ENCODE measurements at regions not wholly inside any gene's neighbourhood (a gene's known extent, or its start where the extent isn't known, plus 50 kb on each side); places are given as distances from the start of the nearest gene placed in this dataset.

- no peak for DNase-seq (ENCODE audit: low spot score)
Observed at GRCh38 chrX:107560980-107561379, 67.3 kb upstream of the PRPS1 start.

GRCh38 chrX:107561468-107562215, 66.7 kb upstream of the PRPS1 start:
- no peak for DNase-seq (ENCODE audit: low spot score)

GRCh38 chrX:107562482-107562881, 65.8 kb upstream of the PRPS1 start:
- DNase-seq (ENCODE audit: low spot score): no peak

GRCh38 chrX:107563824-107564223, 64.5 kb upstream of the PRPS1 start:
- no peak for DNase-seq (ENCODE audit: low spot score)

GRCh38 chrX:107565015-107565414, 63.3 kb upstream of the PRPS1 start:
- DNase-seq (ENCODE audit: low spot score): no peak

- DNase-seq (ENCODE audit: low spot score): no peak
Observed at GRCh38 chrX:107565931-107566603, 62.2 kb upstream of the PRPS1 start.

GRCh38 chrX:107566604-107567262, 61.6 kb upstream of the PRPS1 start:
- no peak for DNase-seq (ENCODE audit: low spot score)

GRCh38 chrX:107567370-107567769, 60.9 kb upstream of the PRPS1 start:
- no peak for DNase-seq (ENCODE audit: low spot score)

GRCh38 chrX:107571296-107571998, 56.9 kb upstream of the PRPS1 start:
- DNase-seq (ENCODE audit: low spot score): no peak

GRCh38 chrX:107573016-107573415, 55.3 kb upstream of the PRPS1 start:
- DNase-seq (ENCODE audit: low spot score): no peak

GRCh38 chrX:107574054-107574683, 54.1 kb upstream of the PRPS1 start:
- DNase-seq (ENCODE audit: low spot score): no peak

- DNase-seq (ENCODE audit: low spot score): no peak
Observed at GRCh38 chrX:107574711-107575110, 53.6 kb upstream of the PRPS1 start.

- no peak for DNase-seq (ENCODE audit: low spot score)
Observed at GRCh38 chrX:107576392-107576791, 51.9 kb upstream of the PRPS1 start.

- DNase-seq (ENCODE audit: low spot score): no peak
Observed at GRCh38 chrX:107576841-107577240, 51.5 kb upstream of the PRPS1 start.

- no peak for DNase-seq (ENCODE audit: low spot score)
Observed at GRCh38 chrX:107577933-107578332, 50.4 kb upstream of the PRPS1 start.
